ENCODE measurements at regions not wholly inside any gene's neighbourhood (a gene's known extent, or its start where the extent isn't known, plus 50 kb on each side); places are given as distances from the start of the nearest gene placed in this dataset.

DNA sequence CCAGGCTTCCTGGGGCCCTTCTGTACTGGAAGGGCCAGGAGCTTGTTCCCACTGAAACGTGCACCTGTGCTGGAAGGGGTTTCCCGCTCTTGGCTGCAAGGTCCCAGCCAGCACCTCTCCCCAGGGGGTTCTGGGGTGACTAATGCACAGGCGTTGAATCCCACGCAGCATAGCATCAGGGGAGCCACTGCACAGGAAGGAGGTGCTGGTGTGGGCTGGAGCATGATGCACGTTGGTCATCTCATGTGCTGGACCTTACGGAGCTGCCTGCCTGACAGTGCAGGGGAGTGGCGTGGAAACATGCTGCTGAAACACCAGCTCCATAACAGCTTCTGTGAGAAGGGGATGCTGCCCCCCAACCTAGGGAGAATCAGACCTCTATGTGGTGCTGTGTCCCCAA, 623.0 kb downstream of the AACS start:
- DNase-seq: no peak

DNA sequence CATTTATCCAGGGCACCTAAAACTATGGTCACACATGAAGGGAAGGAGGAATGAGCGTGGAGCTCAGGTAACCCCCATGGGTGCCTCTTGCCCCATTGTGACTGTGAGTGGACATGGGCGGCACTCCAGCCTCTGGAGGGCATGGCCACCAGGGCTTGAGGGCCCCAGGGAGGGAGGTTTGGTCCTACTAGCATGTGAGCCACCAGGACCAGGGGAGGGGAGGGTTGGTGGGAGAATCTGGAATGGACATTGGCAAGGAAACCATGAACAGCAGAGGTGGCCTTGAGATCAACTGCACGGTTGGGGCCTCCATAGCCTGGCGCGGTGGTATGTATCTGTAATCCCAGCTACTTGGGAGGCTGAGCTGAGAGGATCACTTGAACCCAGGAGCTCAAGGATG, 623.6 kb downstream of the AACS start:
- DNase-seq: no peak

DNA sequence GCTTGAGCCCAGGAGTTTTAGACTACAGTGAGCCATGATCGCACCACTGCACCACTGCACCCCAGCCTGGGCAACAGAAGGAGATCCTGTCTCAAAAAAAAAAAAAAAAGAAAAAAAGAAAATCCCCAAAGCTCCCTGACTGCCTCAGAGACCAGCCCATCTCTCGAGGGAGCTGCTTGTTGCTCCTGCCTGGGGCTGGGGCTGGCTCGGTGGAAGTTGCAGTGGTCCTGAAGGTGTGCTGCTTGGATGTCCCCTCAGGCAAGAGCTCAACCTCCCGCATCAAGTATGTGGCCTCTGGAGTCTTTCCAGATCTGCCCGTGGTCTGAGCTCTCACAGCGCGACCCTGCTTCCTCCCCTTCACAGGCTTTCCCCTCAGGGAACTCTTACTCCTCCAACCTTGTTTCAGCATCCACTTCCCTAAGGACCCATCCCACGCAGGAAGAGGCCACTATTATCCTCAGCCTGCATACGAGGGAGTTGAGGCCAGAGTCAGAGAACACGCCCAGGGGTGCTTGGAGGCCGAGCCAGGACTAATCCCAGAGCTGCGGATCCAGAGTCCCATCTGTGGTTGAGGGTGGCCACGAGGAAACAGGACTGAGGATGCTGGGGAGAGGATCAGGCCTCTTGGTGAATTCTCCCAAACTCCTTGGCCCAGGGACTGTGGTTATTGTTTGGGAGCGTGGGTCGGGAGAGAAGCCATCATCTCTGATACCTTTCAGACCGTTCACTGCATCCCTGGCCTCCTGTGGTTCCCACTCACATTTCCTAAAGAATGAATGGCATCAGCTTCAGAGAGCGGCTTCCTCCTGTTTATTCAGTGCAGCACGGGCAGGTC, 624.6 kb downstream of the AACS start:
- DNase-seq: no peak

DNA sequence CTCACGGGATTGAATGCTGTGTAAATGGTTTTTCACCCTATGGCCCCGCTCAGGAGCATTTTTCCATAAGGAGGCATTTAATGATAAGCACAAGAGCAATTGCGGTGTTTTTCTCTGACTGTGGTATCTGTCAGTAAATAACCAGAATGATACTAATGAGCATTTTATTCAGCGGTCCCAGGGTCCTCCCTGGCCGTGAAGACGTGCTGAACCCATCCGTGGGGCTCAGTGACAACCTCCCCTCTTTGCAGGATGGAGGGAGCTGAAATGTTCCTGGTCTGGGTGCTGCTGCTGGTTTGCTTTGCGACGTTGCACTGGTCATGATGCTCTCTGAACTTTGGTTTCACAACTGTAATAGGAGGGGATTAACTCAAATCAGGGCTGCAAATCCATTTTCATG, 625.6 kb downstream of the AACS start:
- no peak for DNase-seq

DNA sequence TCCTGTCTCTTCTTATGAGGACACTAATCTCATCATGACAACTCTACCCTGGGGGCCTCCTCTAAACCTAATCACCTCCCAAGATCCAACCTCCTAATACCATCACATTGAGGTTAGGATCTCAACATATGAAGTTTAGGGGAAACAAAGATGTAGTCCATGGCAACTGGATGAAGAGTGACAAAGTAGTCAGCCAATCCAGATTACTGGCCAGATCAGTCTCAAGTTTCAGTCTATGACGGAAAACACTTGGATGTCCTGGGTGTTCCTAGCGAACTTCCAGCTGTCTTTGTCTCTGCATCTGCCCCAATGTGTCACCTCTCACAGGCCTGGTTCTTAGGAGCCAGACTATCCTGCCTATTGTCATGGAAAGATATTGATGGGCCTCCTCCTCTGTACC, 630.8 kb downstream of the AACS start:
- no peak for DNase-seq

DNA sequence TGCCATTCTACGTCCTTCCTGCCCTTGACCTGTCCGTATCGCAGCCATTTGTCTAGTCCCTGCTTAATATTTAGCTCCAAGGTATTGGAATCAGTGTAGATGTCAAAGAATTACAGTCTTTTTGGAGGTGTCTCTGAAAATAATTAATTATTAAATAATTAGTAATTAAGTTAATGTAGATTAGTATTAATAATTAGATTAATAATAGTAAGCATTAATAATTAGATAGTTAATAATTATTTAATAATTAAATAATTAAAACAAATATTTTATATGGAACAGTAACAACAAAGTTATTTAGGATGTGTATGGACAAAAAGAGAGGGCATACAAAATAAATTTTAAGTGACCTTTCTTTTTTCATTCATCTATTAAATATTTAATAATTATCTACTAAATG, 639.6 kb downstream of the AACS start:
- DNase-seq: no peak

DNA sequence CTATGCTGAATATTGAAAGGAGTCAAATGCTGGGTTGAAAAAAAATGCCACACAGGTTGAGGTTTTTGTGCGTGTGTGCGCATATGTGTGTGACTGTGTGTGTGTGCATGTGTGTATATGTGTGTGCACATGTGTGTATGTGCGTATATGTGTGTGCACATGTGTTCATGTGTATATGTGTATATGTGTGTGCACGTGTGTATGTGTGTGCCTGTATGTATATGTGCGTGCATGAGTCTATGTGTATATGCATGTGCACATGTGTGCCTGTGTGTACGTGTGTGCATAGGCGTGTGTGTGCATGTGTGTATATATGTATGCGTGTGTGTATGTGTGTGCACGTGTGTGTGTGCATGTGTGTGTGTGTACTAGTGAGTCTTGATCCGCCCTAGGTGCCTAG, 655.7 kb downstream of the AACS start:
- DNase-seq: no peak

DNA sequence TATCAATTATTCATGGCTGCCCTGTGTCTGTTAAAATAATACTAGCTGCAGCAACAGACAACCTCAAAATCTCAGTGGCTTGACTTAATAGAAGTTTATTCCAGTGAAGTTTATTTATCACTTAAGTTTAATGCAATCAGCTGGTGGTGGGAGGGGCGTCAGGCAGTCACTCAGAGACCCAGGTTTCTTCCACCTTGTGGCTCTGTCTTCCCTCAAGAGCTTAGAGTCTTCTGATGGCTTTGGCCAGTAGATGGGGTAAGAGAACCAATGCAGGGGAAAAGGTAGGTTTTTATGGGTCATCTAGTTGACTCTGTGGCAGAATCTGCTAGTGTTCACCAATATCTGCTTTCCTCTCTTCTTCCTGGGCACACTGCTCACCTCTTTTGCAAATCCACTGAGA, 668.9 kb downstream of the AACS start:
- no peak for DNase-seq

DNA sequence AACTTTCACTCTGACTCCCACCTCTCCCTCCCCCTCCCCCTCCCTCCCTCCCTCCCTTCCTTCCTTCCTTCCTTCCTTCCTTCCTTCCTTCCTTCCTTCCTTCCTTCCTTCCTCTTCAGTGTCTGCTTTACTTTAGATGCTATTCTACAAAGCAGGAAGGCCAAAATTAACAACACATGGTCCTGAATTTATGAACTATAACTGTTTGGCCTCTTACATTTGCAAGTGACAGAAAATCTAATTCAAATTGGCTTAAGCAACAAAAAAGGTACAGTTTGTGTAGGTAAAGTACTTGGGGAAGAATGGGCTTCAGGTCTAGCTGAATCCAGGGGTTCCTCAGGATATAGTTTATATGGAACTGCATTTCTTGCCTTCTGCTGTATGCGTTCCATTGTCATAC, 673.0 kb downstream of the AACS start:
- no peak for DNase-seq

DNA sequence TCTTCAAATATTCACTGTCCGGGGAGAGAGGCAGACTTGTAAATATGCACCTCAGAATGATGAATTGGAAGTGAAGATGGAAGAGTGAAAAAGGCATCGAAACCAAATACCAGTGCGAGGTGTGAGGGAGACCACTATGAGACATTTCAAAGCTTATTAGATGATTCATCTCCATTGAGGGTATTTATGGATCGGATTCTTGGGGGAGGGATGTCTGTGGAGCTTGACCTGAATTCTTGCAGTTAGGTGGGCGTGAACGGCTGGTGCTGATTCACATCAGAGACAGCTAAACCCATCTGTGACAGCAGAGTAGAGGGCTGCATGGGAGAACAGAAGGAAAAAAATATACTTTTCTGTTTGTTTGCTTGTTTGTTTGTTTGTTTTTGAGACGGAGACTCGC, 677.2 kb downstream of the AACS start:
- DNase-seq: no peak

DNA sequence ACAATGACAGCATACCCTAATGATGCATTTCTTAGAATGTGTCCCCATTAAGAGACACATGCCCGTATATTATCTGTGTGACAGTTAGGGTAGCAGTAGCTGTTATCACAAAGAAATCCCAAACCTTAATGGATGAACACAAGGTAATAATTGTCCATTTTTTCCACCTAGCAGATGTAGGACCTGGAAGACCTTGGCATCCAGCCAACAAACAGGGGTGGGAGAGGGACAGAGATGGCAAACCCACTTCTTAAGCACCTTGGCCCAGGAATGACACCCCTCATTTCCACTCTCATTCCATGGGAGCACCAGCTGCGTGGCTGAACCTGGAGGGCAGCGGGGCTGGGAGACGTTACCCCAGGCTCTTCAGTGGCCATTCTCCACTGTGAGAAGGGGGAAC, 679.0 kb downstream of the AACS start:
- DNase-seq: no peak

DNA sequence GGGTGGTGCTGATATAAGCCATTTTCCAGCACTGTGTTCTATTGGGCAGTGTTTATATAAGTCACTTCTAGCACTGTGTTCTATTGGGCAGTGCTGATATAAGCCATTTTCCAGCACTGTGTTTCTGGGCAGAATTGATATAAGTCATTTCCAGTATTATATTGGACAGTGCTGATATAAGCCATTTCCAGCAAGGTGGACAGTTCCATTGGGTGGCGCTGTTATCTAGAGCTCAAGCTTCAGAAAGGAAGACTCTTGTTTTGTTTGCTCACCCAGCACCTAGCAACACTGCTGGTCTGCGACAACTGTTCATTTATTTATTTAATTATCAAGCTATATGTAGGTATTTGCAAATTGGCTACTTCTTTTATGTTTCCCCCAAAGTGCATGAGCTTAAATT, 690.3 kb downstream of the AACS start:
- DNase-seq: no peak

DNA sequence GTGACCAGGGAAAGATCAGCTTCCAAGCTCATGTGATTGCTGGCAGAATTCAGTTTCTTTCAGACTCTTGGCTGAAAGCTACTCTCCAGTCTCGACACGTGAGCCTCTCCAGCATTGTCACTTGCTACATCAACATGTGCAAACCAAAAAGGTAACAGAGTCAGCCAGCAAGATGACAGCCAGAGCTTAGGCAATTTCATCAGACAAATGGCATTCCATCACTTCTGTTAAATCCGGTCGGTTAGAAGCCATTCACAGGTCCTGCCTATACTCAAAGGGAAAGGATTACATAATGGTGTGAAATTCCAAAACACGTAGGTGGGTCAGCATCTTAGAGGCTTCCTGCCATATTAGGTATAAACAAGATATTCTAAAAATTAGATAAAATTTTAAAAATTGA, 700.9 kb downstream of the AACS start:
- DNase-seq: no peak

DNA sequence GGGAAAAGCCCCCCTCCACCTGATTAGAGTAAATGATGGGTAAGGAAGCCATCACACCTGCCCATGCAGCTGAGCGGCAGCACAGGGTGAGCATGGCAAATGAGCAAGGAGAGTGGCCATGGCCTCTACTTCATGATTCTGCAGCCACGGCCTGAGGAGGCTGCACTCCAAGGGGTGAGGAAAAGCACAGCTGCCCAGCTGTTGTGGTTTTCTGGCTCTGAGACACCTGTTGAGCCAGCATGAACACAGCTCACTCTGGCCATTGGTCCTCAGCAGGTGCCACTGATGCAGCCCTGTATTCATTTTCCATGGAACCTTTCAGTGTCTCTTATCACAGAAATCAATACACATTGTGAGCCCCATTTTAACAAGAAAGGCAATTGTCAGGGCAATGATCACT, 707.2 kb downstream of the AACS start:
- no peak for DNase-seq

DNA sequence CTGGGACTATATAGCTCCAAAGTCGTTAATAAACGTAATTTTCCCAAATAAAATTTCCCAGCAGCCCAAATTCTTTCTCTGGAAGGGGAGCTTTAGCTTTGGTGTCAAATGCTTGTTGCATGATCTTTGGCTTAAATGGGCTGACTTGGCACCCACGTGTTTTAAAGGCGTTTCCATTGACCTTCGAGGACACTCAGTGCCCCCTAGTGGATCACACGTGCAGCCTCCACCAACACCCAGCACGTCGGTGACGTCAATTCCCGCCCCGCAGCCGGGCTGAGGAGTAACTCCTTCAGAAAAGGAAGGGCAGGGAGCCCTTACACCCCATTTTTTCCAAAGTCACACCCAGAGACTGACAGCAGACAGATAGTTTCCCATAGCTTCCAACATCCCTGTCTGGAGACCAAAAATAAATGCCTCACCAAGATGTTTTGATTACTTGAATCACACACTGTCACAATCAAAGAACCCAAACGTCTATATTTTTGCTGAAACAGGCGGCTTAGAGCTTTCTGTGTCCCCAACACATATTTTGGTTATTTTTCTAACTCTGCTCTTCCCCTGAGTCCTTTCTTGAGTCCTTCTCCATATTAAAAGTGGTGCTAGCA, 707.9 kb downstream of the AACS start:
- no peak for DNase-seq

DNA sequence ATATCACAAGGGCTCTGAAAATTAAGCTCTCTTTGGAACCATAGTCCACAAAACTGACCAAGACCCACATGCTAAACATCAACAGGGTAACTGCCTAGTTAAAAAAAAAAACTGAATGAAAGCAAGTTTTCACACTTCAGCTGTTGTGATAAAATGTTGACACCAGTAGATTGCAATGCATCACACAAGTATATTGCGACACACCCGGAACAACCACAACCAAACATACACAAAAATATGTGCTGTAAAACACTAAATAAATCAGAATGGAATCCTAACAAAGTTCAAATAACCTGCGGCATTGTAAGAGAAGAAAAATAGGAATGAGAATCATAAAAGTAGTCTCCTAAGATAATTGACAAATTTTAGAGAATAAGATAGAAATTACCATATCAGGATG, 710.3 kb downstream of the AACS start:
- DNase-seq: no peak

DNA sequence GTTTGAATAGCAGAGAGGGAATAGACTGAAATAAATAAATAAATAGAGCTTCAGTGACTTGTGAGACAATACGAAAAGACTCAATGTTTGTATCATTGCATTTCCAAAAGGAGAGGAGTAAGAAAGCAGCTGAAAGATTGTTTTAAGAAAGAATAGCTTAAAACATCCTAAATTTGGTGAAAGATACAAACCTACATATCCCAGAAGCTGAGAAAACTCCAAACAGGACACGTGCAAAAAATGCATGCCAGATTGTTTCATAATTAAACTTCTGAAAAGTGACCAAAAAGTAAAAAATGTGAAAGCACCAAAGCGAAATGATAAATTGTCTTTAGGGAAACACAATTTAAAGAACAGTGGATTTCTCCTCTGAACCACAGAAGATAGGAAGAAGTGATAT, 711.0 kb downstream of the AACS start:
- no peak for DNase-seq

DNA sequence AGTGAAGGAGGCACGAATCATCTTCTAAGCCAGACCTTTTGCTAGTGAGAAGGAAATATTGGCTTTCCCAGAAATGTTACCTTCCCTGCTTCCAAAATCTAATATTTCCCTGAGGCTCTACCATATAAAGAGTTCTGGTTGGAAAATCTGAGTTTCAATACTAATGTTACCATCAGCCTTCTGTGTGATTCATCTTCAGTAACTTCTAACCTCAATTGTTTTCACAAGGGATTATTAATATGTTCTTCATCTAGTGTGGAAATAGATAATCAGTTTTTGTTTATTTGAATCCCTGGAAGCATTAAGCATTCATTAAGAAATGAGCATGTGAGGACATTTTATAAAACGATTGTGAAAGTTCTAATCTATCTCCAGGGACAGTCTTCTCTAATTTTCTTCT, 720.9 kb downstream of the AACS start:
- no peak for DNase-seq

DNA sequence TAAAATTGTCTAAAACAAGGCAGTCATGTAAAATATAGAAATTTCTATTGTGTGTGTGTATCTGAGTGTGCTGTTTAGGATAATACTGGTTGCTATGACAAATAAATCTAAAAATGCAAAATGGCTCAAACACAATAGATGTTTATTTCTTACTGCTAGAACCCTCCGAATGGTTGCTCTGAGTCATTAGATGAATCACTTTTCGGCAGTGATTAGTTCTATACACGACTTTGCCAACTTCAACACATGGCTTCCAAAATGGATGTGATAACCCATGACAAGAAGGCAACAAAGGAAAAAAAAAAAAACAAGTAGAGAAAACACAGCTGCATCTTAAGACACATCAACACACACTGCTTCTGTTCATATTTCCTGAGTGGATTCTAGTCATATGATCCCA, 729.2 kb downstream of the AACS start:
- DNase-seq: no peak

DNA sequence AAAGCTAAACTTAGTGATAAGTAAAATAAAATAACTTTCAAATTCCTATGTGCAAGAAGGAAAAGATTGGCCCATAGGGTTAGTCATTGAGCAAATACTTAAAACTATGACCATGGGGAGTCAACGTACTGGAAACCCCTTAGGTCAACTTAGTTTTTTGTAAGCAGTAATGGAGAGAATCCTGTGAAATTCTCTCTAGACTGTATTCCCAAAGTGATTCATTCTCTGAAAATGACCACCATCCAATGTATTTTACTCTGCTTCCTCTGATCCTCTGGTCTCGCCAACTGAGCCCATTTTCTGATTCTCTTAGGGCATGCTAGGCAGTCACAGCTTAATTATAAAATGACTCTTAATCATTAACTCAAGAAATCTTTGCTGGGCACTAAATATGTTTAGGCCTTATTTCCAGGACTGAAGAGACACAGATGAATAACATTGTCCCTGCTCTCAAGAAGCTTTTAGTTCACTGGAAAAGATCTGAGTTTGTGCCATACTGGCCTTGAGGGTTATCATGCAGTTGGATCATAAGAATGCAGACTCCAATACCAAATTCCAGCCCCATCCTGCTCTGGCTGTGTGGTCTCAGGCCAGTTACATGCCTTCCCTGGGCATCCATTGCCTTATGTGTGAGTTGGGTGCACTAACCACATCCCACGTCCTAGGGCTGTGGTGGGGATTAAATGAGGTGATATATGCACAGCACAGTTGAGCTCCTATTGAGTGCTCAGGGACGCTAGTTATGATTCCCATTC, 732.4 kb downstream of the AACS start:
- no peak for DNase-seq

DNA sequence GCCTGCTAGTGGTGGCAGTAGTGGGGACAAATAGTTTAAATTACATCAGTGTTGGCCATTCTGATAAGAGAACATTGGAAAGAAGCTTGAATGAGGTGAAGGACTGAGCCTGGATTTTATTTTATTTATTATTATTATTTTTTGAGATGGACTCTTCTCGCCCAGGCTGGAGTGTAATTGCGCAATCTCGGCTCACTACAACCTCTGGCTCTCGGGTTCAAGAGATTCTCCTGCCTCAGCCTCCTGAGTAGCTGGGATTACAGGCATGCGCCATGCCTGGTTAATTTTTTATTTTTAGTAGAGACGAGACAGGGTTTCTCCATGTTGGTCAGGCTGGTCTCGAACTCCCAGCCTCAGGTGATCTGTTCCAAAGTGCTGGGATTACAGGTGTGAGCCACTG, 739.4 kb downstream of the AACS start:
- no peak for DNase-seq

DNA sequence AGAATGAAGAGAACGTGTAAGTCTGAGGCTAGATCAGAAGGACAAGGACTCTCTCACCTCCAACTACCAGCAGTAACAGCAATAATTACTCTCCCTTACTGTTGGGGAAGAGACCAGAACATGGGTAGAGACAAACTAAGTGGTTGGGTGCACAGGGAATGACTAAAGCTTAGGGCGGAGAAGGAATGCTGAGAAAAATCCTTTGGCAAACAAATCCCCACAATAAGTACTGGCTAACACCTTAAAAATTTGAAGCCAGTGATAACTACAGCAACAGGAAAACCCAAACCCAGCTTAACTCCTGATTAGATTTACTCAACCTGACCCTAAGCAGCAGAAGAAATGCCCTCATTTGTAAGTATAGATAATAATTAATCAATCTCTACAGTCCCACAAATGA, 759.0 kb downstream of the AACS start:
- DNase-seq: no peak

DNA sequence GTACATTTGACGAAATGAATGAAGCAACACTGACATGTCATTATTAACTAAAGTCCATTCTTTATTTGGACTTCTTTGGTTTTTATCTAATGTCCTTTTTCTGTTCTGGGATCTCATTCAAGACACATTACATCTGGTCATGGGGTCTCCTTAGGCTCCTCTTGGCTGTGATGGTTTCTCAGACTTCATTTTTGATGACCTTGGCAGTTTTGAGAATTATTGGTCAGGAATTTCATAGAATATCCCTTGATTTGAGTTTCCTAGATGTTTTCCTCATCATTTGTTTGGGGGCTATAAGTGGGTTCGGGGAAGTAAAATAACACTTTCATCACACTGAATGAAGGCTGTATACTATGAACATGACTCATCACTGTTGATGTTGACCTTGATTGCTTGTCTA, 770.6 kb downstream of the AACS start:
- DNase-seq: no peak

DNA sequence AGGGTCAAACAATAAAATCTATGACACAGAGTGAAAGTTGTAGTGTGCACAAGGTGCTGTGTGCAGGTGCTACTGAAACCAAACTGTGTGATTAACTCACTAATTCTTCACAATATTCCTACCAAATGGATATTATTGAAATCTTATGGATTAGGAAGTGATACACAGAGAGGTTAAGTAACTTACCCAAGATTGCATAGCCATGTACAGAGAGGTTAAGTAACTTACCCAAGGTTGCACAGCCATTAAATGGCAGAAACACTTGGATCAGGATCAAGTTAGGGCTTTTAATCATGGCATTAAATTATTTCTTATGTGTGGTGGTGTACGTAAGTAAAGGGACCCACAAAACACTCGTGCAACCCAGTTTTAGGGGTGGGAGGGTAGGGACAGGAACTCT, 771.4 kb downstream of the AACS start:
- DNase-seq: no peak
